ENCODE measurements at regions not wholly inside any gene's neighbourhood (a gene's known extent, or its start where the extent isn't known, plus 50 kb on each side); places are given as distances from the start of the nearest gene placed in this dataset.

- H2AFZ ChIP-seq (ENCODE audit: low read length), result no peak overlapping the region
- H3K4me1 ChIP-seq (ENCODE audit: low read length), result no peaks in the 10 kb centered on the region
- peaks cover 22% of the 10 kb centered on the region; the same call in 1 of the 2 replicates for H3K9me3 ChIP-seq (ENCODE audit: low read length)
- DNase-seq, result no peak
- H3K79me2 ChIP-seq (ENCODE audit: low read length), result no peaks in the 10 kb centered on the region
- no peak overlapping the region for H3K9ac ChIP-seq (ENCODE audit: low read length)
- H3K4me3 ChIP-seq (ENCODE audit: low read length), result no peak overlapping the region
- no peaks in the 10 kb centered on the region for H3K9me2 ChIP-seq (replicated peaks; ENCODE audit: insufficient read depth, low read length)
- H3K27ac ChIP-seq (ENCODE audit: low read length), result no peak overlapping the region
- H3K4me2 ChIP-seq (ENCODE audit: low read depth, low read length, poor library complexity, severe bottlenecking), result no peak overlapping the region
- no peaks in the 10 kb centered on the region for H4K20me1 ChIP-seq (ENCODE audit: insufficient read depth, low read depth, low read length)
- no peaks in the 10 kb centered on the region for H3K27me3 ChIP-seq (ENCODE audit: low read length)
- no peaks in the 10 kb centered on the region for H3K36me3 ChIP-seq (ENCODE audit: insufficient read depth, low read length)
Observed at GRCh38 chr13:103983948-103984347, 917.7 kb upstream of the SLC10A2 start.

GRCh38 chr13:103976371-103976770 is 910.2 kb upstream of the SLC10A2 start:
- no peak overlapping the region for H3K27ac ChIP-seq (ENCODE audit: low read length)
- H4K20me1 ChIP-seq (ENCODE audit: insufficient read depth, low read depth, low read length), result no peaks in the 10 kb centered on the region
- no peak overlapping the region for H3K4me3 ChIP-seq (ENCODE audit: low read length)
- H3K36me3 ChIP-seq (ENCODE audit: insufficient read depth, low read length), result no peaks in the 10 kb centered on the region
- H3K9me2 ChIP-seq (replicated peaks; ENCODE audit: insufficient read depth, low read length), result no peaks in the 10 kb centered on the region
- H3K4me1 ChIP-seq (ENCODE audit: low read length), result no peaks in the 10 kb centered on the region
- no peak overlapping the region for H3K9ac ChIP-seq (ENCODE audit: low read length)
- peaks cover 28% of the 10 kb centered on the region for H3K9me3 ChIP-seq (ENCODE audit: low read length)
- H3K27me3 ChIP-seq (ENCODE audit: low read length), result no peaks in the 10 kb centered on the region
- no peak overlapping the region for H3K4me2 ChIP-seq (ENCODE audit: low read depth, low read length, poor library complexity, severe bottlenecking)
- H3K79me2 ChIP-seq (ENCODE audit: low read length), result no peaks in the 10 kb centered on the region
- H2AFZ ChIP-seq (ENCODE audit: low read length), result no peak overlapping the region
- DNase-seq, result no peak

- Histone ChIP-seq H3K27ac (ENCODE audit: low read length) (no peak overlapping the region), H3K4me2 (ENCODE audit: low read depth, low read length, poor library complexity, severe bottlenecking) (no peak overlapping the region), H3K36me3 (ENCODE audit: insufficient read depth, low read length) (no peaks in the 10 kb centered on the region), H3K4me1 (ENCODE audit: low read length) (no peaks in the 10 kb centered on the region), H3K79me2 (ENCODE audit: low read length) (no peaks in the 10 kb centered on the region), H2AFZ (ENCODE audit: low read length) (no peak overlapping the region), H3K9me3 (ENCODE audit: low read length) (peaks cover 28% of the 10 kb centered on the region), H4K20me1 (ENCODE audit: insufficient read depth, low read depth, low read length) (no peaks in the 10 kb centered on the region), H3K9ac (ENCODE audit: low read length) (no peak overlapping the region), H3K9me2 (replicated peaks; ENCODE audit: insufficient read depth, low read length) (no peaks in the 10 kb centered on the region), H3K27me3 (ENCODE audit: low read length) (no peaks in the 10 kb centered on the region), H3K4me3 (ENCODE audit: low read length) (no peak overlapping the region)
- DNase-seq, result no peak
Observed at GRCh38 chr13:103973740-103974139, 907.5 kb upstream of the SLC10A2 start.

GRCh38 chr13:103969520-103970050 is 903.4 kb upstream of the SLC10A2 start:
- Histone ChIP-seq H3K9me2 (replicated peaks; ENCODE audit: insufficient read depth, low read length) (no peaks in the 10 kb centered on the region), H3K4me3 (ENCODE audit: low read length) (no peak overlapping the region)

GRCh38 chr13:103965506-103966243 is 899.5 kb upstream of the SLC10A2 start:
- no peak overlapping the region for H3K27ac ChIP-seq (ENCODE audit: low read length)
- no peaks in the 10 kb centered on the region for H3K4me1 ChIP-seq (ENCODE audit: low read length)
- H4K20me1 ChIP-seq (ENCODE audit: insufficient read depth, low read depth, low read length), result no peaks in the 10 kb centered on the region
- H3K79me2 ChIP-seq (ENCODE audit: low read length), result no peaks in the 10 kb centered on the region
- no peak for DNase-seq
- H3K9me3 ChIP-seq (ENCODE audit: low read length), result peaks cover 23% of the 10 kb centered on the region
- no peak overlapping the region for H2AFZ ChIP-seq (ENCODE audit: low read length)
- H3K9me2 ChIP-seq (replicated peaks; ENCODE audit: insufficient read depth, low read length), result no peaks in the 10 kb centered on the region
- H3K27me3 ChIP-seq (ENCODE audit: low read length), result no peaks in the 10 kb centered on the region
- H3K4me3 ChIP-seq (ENCODE audit: low read length), result no peak overlapping the region
- no peaks in the 10 kb centered on the region for H3K36me3 ChIP-seq (ENCODE audit: insufficient read depth, low read length)
- H3K4me2 ChIP-seq (ENCODE audit: low read depth, low read length, poor library complexity, severe bottlenecking), result no peak overlapping the region
- H3K9ac ChIP-seq (ENCODE audit: low read length), result no peak overlapping the region

More at GRCh38 chr13:103969520-103970050, 903.4 kb upstream of the SLC10A2 start:
- no peak for DNase-seq
- peaks cover 13% of the 10 kb centered on the region for H3K9me3 ChIP-seq (ENCODE audit: low read length)
- H3K79me2 ChIP-seq (ENCODE audit: low read length), result no peaks in the 10 kb centered on the region
- H3K4me2 ChIP-seq (ENCODE audit: low read depth, low read length, poor library complexity, severe bottlenecking), result no peak overlapping the region
- no peak overlapping the region for H3K27ac ChIP-seq (ENCODE audit: low read length)
- no peaks in the 10 kb centered on the region for H4K20me1 ChIP-seq (ENCODE audit: insufficient read depth, low read depth, low read length)
- no peak overlapping the region for H3K9ac ChIP-seq (ENCODE audit: low read length)
- H3K4me1 ChIP-seq (ENCODE audit: low read length), result no peaks in the 10 kb centered on the region
- H3K36me3 ChIP-seq (ENCODE audit: insufficient read depth, low read length), result no peaks in the 10 kb centered on the region
- H3K27me3 ChIP-seq (ENCODE audit: low read length), result no peaks in the 10 kb centered on the region
- H2AFZ ChIP-seq (ENCODE audit: low read length), result no peak overlapping the region

- no peak overlapping the region for H3K4me2 ChIP-seq (ENCODE audit: low read depth, low read length, poor library complexity, severe bottlenecking)
- no peak for DNase-seq
- no peaks in the 10 kb centered on the region for H3K4me1 ChIP-seq (ENCODE audit: low read length)
- H3K9me3 ChIP-seq (ENCODE audit: low read length), result peaks cover 40% of the 10 kb centered on the region
- H2AFZ ChIP-seq (ENCODE audit: low read length), result no peak overlapping the region
- no peak overlapping the region for H3K9ac ChIP-seq (ENCODE audit: low read length)
- no peaks in the 10 kb centered on the region for H3K9me2 ChIP-seq (replicated peaks; ENCODE audit: insufficient read depth, low read length)
- no peaks in the 10 kb centered on the region for H3K27me3 ChIP-seq (ENCODE audit: low read length)
- no peaks in the 10 kb centered on the region for H3K36me3 ChIP-seq (ENCODE audit: insufficient read depth, low read length)
- no peak overlapping the region for H3K4me3 ChIP-seq (ENCODE audit: low read length)
- H4K20me1 ChIP-seq (ENCODE audit: insufficient read depth, low read depth, low read length), result no peaks in the 10 kb centered on the region
- H3K27ac ChIP-seq (ENCODE audit: low read length), result no peak overlapping the region
- no peaks in the 10 kb centered on the region for H3K79me2 ChIP-seq (ENCODE audit: low read length)
Observed at GRCh38 chr13:103961784-103962183, 895.6 kb upstream of the SLC10A2 start.

GRCh38 chr13:103961129-103961528 is 894.9 kb upstream of the SLC10A2 start:
- no peak for DNase-seq
- H3K9me2 ChIP-seq (replicated peaks; ENCODE audit: insufficient read depth, low read length), result no peaks in the 10 kb centered on the region
- H3K9me3 ChIP-seq (ENCODE audit: low read length), result peaks cover 40% of the 10 kb centered on the region
- no peak overlapping the region for H3K9ac ChIP-seq (ENCODE audit: low read length)
- no peaks in the 10 kb centered on the region for H4K20me1 ChIP-seq (ENCODE audit: insufficient read depth, low read depth, low read length)
- no peaks in the 10 kb centered on the region for H3K27me3 ChIP-seq (ENCODE audit: low read length)
- H3K4me1 ChIP-seq (ENCODE audit: low read length), result no peaks in the 10 kb centered on the region
- H3K27ac ChIP-seq (ENCODE audit: low read length), result no peak overlapping the region
- H3K4me2 ChIP-seq (ENCODE audit: low read depth, low read length, poor library complexity, severe bottlenecking), result no peak overlapping the region
- H3K79me2 ChIP-seq (ENCODE audit: low read length), result no peaks in the 10 kb centered on the region
- no peaks in the 10 kb centered on the region for H3K36me3 ChIP-seq (ENCODE audit: insufficient read depth, low read length)
- H3K4me3 ChIP-seq (ENCODE audit: low read length), result no peak overlapping the region
- H2AFZ ChIP-seq (ENCODE audit: low read length), result no peak overlapping the region

GRCh38 chr13:103960001-103960400 is 893.8 kb upstream of the SLC10A2 start:
- no peak for DNase-seq
- Histone ChIP-seq H3K4me2 (ENCODE audit: low read depth, low read length, poor library complexity, severe bottlenecking) (no peak overlapping the region), H3K27ac (ENCODE audit: low read length) (no peak overlapping the region), H3K9me2 (replicated peaks; ENCODE audit: insufficient read depth, low read length) (no peaks in the 10 kb centered on the region), H3K79me2 (ENCODE audit: low read length) (no peaks in the 10 kb centered on the region), H3K9me3 (ENCODE audit: low read length) (peaks cover 39% of the 10 kb centered on the region), H3K4me3 (ENCODE audit: low read length) (no peak overlapping the region), H3K9ac (ENCODE audit: low read length) (no peak overlapping the region), H2AFZ (ENCODE audit: low read length) (no peak overlapping the region), H3K36me3 (ENCODE audit: insufficient read depth, low read length) (no peaks in the 10 kb centered on the region), H3K4me1 (ENCODE audit: low read length) (no peaks in the 10 kb centered on the region), H4K20me1 (ENCODE audit: insufficient read depth, low read depth, low read length) (no peaks in the 10 kb centered on the region), H3K27me3 (ENCODE audit: low read length) (no peaks in the 10 kb centered on the region)
